GM18867 (cell line): ENCODE measurements at regions not wholly inside any gene's neighbourhood (a gene's known extent, or its start where the extent isn't known, plus 50 kb on each side); places are given as distances from the start of the nearest gene placed in this dataset.

Source experiments
- ATAC-seq: cut with Tn5 transposase; IDR thresholded peaks from one replicate; pipeline ENCODE4 v1.9.1; 2021; ENCODE audit warnings: mild to moderate bottlenecking, moderate library complexity; ENCODE audit not compliant: unreplicated experiment

GRCh38 chr2:6326958-6327357 is 538.7 kb downstream of the CMPK2 start:
- no peak for ATAC-seq

GRCh38 chr2:6336752-6337471 is 528.8 kb downstream of the CMPK2 start:
- no peak for ATAC-seq

GRCh38 chr2:6337472-6337820 is 528.3 kb downstream of the CMPK2 start:
- no peak for ATAC-seq

- no peak for ATAC-seq
Measured at GRCh38 chr2:6341588-6342129, 524.0 kb downstream of the CMPK2 start.

GRCh38 chr2:6342273-6342920 is 523.3 kb downstream of the CMPK2 start:
- ATAC-seq, result peak; percentile 34

GRCh38 chr2:6343076-6343475 is 522.6 kb downstream of the CMPK2 start:
- no peak for ATAC-seq

GRCh38 chr2:6352247-6352646 is 513.5 kb downstream of the CMPK2 start:
- ATAC-seq, result peak; percentile 80

GRCh38 chr2:6352906-6353515 is 512.7 kb downstream of the CMPK2 start:
- no peak for ATAC-seq

- ATAC-seq, result peak; percentile 72
Measured at GRCh38 chr2:6353669-6354068, 512.0 kb downstream of the CMPK2 start.

- ATAC-seq, result no peak
Measured at GRCh38 chr2:6354546-6354945, 511.2 kb downstream of the CMPK2 start.

GRCh38 chr2:6355886-6356761 is 509.6 kb downstream of the CMPK2 start:
- ATAC-seq, result no peak

- no peak for ATAC-seq
Measured at GRCh38 chr2:6358546-6358945, 507.2 kb downstream of the CMPK2 start.

GRCh38 chr2:6358985-6359384 is 506.7 kb downstream of the CMPK2 start:
- no peak for ATAC-seq

GRCh38 chr2:6359964-6360363 is 505.7 kb downstream of the CMPK2 start:
- ATAC-seq, result no peak

GRCh38 chr2:6362671-6363450 is 502.8 kb downstream of the CMPK2 start:
- no peak for ATAC-seq

GRCh38 chr2:6368281-6368680 is 497.4 kb downstream of the CMPK2 start:
- ATAC-seq, result no peak

- no peak for ATAC-seq
Measured at GRCh38 chr2:6369266-6369665, 496.4 kb downstream of the CMPK2 start.

GRCh38 chr2:6370753-6371551 is 494.8 kb downstream of the CMPK2 start:
- no peak for ATAC-seq

- no peak for ATAC-seq
Measured at GRCh38 chr2:6372317-6372901, 493.3 kb downstream of the CMPK2 start.
